Peyer's patch (tissue), 4 donors: ENCODE measurements at regions not wholly inside any gene's neighbourhood (a gene's known extent, or its start where the extent isn't known, plus 50 kb on each side); places are given as distances from the start of the nearest gene placed in this dataset.

Source experiments
- DNase-seq, 3 donors: peaks; one replicate each; pipeline ENCODE4 v3.0.0-alpha.2; 2017 to 2019
- H3K27ac ChIP-seq, 4 donors: fragments of 200-600 bp; sonication (generic); one replicate each; pipeline ENCODE4 v1.5.1; 2016 to 2019
- H3K27me3 ChIP-seq, 2 donors: fragments of 200-600 bp; sonication (generic); one replicate each; pipeline ENCODE4 v1.5.1; 2019
- H3K36me3 ChIP-seq, 3 donors: fragments of 200-600 bp; sonication (generic); one replicate each; pipeline ENCODE4 v1.5.1; 2016 to 2019
- H3K4me1 ChIP-seq, 4 donors: fragments of 200-600 bp; sonication (generic); one replicate each; pipeline ENCODE4 v1.5.1; 2016 to 2019
- H3K4me3 ChIP-seq, 4 donors: fragments of 200-600 bp; sonication (generic); 1 replicate in 3 of 4; 2 replicates in 1 of 4; pipeline ENCODE4 v1.5.1; 2016 to 2019; ENCODE audit warnings: mild to moderate bottlenecking in 1 of 4
- H3K9me3 ChIP-seq, 4 donors: fragments of 200-600 bp; sonication (generic); one replicate each; pipeline ENCODE4 v1.5.1; 2016 to 2019; ENCODE audit warnings: mild to moderate bottlenecking in 1 of 4
- CTCF ChIP-seq, 6 experiments: fragments of 450-650 bp in 4 of 6; fragments of 200-600 bp in 2 of 6; sonication (generic) in 1 of 6; IDR thresholded peaks; one replicate each; pipeline ENCODE4 v1.5.1; 2017 to 2019; ENCODE audit warnings: antibody characterized with exemption in 6 of 6, mild to moderate bottlenecking in 3 of 6, moderate library complexity in 1 of 6
- POLR2A ChIP-seq, 2 donors: fragments of 450-650 bp; IDR thresholded peaks; one replicate each; pipeline ENCODE4 v1.5.1; 2017; ENCODE audit warnings: antibody characterized with exemption in 2 of 2, mild to moderate bottlenecking in 2 of 2, moderate library complexity in 2 of 2

- Histone ChIP-seq H3K9me3 (no peaks in the 10 kb centered on the region), H3K4me3 (no peak overlapping the region), H3K4me1 (peaks cover 0 to 9% (median 0%) of the 10 kb centered on the region in 4 donors), H3K27me3 (no peaks in the 10 kb centered on the region), H3K27ac (peak overlapping the region in 3 of 4 donors; percentile 28 to 81 (median 76)), H3K36me3 (no peaks in the 10 kb centered on the region)
- DNase-seq: no peak
- TF ChIP-seq POLR2A (IDR thresholded peaks at IDR 0.05) (no peak), CTCF (IDR thresholded peaks at IDR 0.05) (no peak)
These were observed 59.2 kb upstream of the CEP85L start for GRCh38 chr6:118710616-118711015.

- peak overlapping the region; percentile 37 to 53 (median 44) for H3K4me3 ChIP-seq
- DNase-seq: peak in 2 of 3 donors; percentile 84 to 85
- no peaks in the 10 kb centered on the region for H3K27me3 ChIP-seq
- H3K36me3 ChIP-seq: no peaks in the 10 kb centered on the region
- H3K9me3 ChIP-seq: no peaks in the 10 kb centered on the region
- H3K4me1 ChIP-seq: peaks cover 0 to 14% (median 0%) of the 10 kb centered on the region in 4 donors
- peak overlapping the region; percentile 72 to 82 (median 78) for H3K27ac ChIP-seq
- TF ChIP-seq POLR2A (IDR thresholded peaks at IDR 0.05) (no peak), CTCF (IDR thresholded peaks at IDR 0.05) (no peak)
These were observed 58.5 kb upstream of the CEP85L start for GRCh38 chr6:118709859-118710350.

- H3K27ac ChIP-seq: peak overlapping the region; percentile 72 to 82 (median 78)
- no peaks in the 10 kb centered on the region for H3K9me3 ChIP-seq
- no peaks in the 10 kb centered on the region for H3K36me3 ChIP-seq
- no peak for TF ChIP-seq POLR2A (IDR thresholded peaks at IDR 0.05)
- TF ChIP-seq CTCF (IDR thresholded peaks at IDR 0.05): no peak
- DNase-seq: no peak
- H3K27me3 ChIP-seq: no peaks in the 10 kb centered on the region
- peak overlapping the region; percentile 37 to 53 (median 44) for H3K4me3 ChIP-seq
- H3K4me1 ChIP-seq: peaks cover 0 to 14% (median 0%) of the 10 kb centered on the region in 4 donors
These were observed 57.4 kb upstream of the CEP85L start for GRCh38 chr6:118708744-118709143.

DNA sequence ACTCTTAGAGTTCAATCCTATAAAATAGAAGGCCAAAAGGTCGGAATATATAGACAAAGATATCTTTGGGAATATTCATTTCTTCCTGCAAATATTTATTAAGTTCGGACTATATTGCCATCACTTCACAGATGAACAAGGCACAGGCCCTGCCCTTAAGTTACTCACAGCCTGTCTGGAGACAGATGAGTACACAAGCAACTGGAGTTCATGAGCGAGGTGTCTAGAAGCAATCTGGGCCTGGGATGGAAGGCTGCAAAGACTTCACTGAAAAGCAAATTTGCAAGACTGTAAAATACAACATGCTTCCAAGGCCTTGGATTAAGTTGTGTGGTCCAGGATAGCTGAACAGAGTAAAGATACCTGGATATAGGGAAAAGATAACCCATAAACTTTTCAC lies 56.7 kb upstream of the CEP85L start:
- no peaks in the 10 kb centered on the region for H3K9me3 ChIP-seq

DNA sequence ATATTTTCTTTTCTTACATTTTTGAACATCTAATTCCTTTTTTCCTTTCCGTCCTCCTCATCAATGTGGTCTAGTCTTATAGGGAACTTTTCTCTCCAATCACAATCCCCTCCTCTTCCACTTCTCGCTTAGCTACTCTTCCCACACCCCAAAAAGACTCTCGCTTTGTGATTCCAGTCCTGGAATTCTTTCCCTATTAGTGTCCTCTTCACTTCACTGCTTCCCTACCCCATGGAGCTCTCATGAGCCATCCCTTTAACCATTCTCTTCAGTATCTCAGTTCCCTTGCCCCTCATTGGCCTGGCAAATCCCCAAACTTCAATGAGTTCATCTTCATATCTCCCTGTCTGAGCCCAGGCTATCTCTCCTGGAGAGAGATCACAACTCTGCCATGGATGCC lies 55.3 kb upstream of the CEP85L start:
- Histone ChIP-seq H3K4me3 (no peak overlapping the region), H3K27ac (no peak overlapping the region), H3K36me3 (no peaks in the 10 kb centered on the region), H3K4me1 (peaks cover 0 to 14% (median 0%) of the 10 kb centered on the region in 4 donors), H3K27me3 (no peaks in the 10 kb centered on the region), H3K9me3 (no peaks in the 10 kb centered on the region)
- no peak for DNase-seq
- no peak for TF ChIP-seq POLR2A (IDR thresholded peaks at IDR 0.05)
- TF ChIP-seq CTCF (IDR thresholded peaks at IDR 0.05): no peak

More for the DNA sequence above, 56.7 kb upstream of the CEP85L start:
- Histone ChIP-seq H3K36me3 (no peaks in the 10 kb centered on the region), H3K27ac (peak overlapping the region in 1 of 4 donors; percentile 76), H3K27me3 (no peaks in the 10 kb centered on the region), H3K4me1 (peaks cover 0 to 14% (median 0%) of the 10 kb centered on the region in 4 donors), H3K4me3 (peak overlapping the region in 1 of 4 donors; percentile 37)
- DNase-seq: no peak
- no peak for TF ChIP-seq POLR2A (IDR thresholded peaks at IDR 0.05)
- no peak for TF ChIP-seq CTCF (IDR thresholded peaks at IDR 0.05)
